ENCODE measurements at regions not wholly inside any gene's neighbourhood (a gene's known extent, or its start where the extent isn't known, plus 50 kb on each side); places are given as distances from the start of the nearest gene placed in this dataset.

GRCh38 chr2:128690869-128691268, 372.2 kb upstream of the HS6ST1 start (continued):
- no peak for TF ChIP-seq NFYB (CRISPR knock-in tag; conservative IDR thresholded peaks at IDR 0.05; ENCODE audit: low read depth)
- no peak for TF ChIP-seq ZNF532 (CRISPR knock-in tag; IDR thresholded peaks at IDR 0.05; ENCODE audit: borderline replicate concordance)
- no peak for TF ChIP-seq MYBL2 (CRISPR knock-in tag; IDR thresholded peaks at IDR 0.05)
- TF ChIP-seq TEAD4 (CRISPR knock-in tag; IDR thresholded peaks at IDR 0.05) = no peak
- TF ChIP-seq E2F1 (CRISPR knock-in tag; IDR thresholded peaks at IDR 0.05) = no peak
- no peak for TF ChIP-seq JUN (CRISPR knock-in tag; IDR thresholded peaks at IDR 0.05)
- TF ChIP-seq FOXP4 (CRISPR knock-in tag; IDR thresholded peaks at IDR 0.05) = no peak
- TF ChIP-seq ZNF512 (CRISPR knock-in tag; IDR thresholded peaks at IDR 0.05; ENCODE audit: borderline replicate concordance) = no peak
- no peak for TF ChIP-seq GABPB1 (CRISPR knock-in tag; IDR thresholded peaks at IDR 0.05)
- no peak for TF ChIP-seq PRRX2 (CRISPR knock-in tag; IDR thresholded peaks at IDR 0.05)
- no peak for TF ChIP-seq ZNF396 (CRISPR knock-in tag; IDR thresholded peaks at IDR 0.05; ENCODE audit: borderline replicate concordance)
- TF ChIP-seq ZNF416 (CRISPR knock-in tag; IDR thresholded peaks at IDR 0.05) = no peak
- TF ChIP-seq MAX (CRISPR knock-in tag; IDR thresholded peaks at IDR 0.05) = no peak
- TF ChIP-seq PRDM15 (CRISPR knock-in tag; IDR thresholded peaks at IDR 0.05) = no peak

GRCh38 chr2:128691526-128691925, 372.9 kb upstream of the HS6ST1 start:
- ChIA-PET POLR2A (no interaction called here), CTCF (interaction anchor here (0.8 kb wide), 1 partner anchor 10 kb away, joined by 3 read pairs; no protein-coding TSS in a partner anchor)
- DNase-seq (ENCODE audit: low spot score) (no peak), ATAC-seq (peak; percentile 50; the same call in 1 of the 2 replicates)
- no peak overlapping the region for H3K27ac Mint-ChIP-seq
- no peaks in the 10 kb centered on the region; the same call in 1 of the 2 replicates for H3K27me3 Mint-ChIP-seq (ENCODE audit: low read depth)
- peaks cover 11% of the 10 kb centered on the region for H3K4me1 Mint-ChIP-seq
- peaks cover 22% of the 10 kb centered on the region for H3K9me3 Mint-ChIP-seq
- peaks cover 8% of the 10 kb centered on the region for H3K36me3 Mint-ChIP-seq
- no peak overlapping the region for H3K4me3 Mint-ChIP-seq
- TF ChIP-seq ZNF671 (CRISPR knock-in tag; IDR thresholded peaks at IDR 0.05) (no peak), JAZF1 (CRISPR knock-in tag; IDR thresholded peaks at IDR 0.05) (no peak), SMAD4 (CRISPR knock-in tag; IDR thresholded peaks at IDR 0.05) (no peak), ATF1 (CRISPR knock-in tag; IDR thresholded peaks at IDR 0.05) (no peak), PRDM15 (CRISPR knock-in tag; IDR thresholded peaks at IDR 0.05) (no peak), TEAD1 (CRISPR knock-in tag; IDR thresholded peaks at IDR 0.05) (no peak), TEAD4 (CRISPR knock-in tag; IDR thresholded peaks at IDR 0.05) (no peak), SOX15 (CRISPR knock-in tag; IDR thresholded peaks at IDR 0.05) (no peak), NFE2L1 (CRISPR knock-in tag; IDR thresholded peaks at IDR 0.05) (no peak)
